Gastrocnemius medialis (tissue), 4 donors: ENCODE measurements at regions not wholly inside any gene's neighbourhood (a gene's known extent, or its start where the extent isn't known, plus 50 kb on each side); places are given as distances from the start of the nearest gene placed in this dataset.

Source experiments
- POLR2A ChIP-seq, 2 donors: fragments of 450-650 bp; IDR thresholded peaks; one replicate each; pipeline ENCODE4 v1.6.1; 2017; ENCODE audit warnings: antibody characterized with exemption in 2 of 2, mild to moderate bottlenecking in 2 of 2, moderate library complexity in 2 of 2
- TF ChIP-seq, protein P1 (sequence below), 5 experiments: fragments of 450-650 bp in 3 of 5; fragments of 200-600 bp in 2 of 5; sonication (generic) in 2 of 5; IDR thresholded peaks in 4 of 5; conservative IDR thresholded peaks in 1 of 5; 1 replicate in 4 of 5; 2 replicates in 1 of 5; pipeline ENCODE4 v1.5.1; 2016 to 2019; ENCODE audit warnings: antibody characterized with exemption in 5 of 5, mild to moderate bottlenecking in 3 of 5, moderate library complexity in 3 of 5

- TF ChIP-seq, protein P1, sequence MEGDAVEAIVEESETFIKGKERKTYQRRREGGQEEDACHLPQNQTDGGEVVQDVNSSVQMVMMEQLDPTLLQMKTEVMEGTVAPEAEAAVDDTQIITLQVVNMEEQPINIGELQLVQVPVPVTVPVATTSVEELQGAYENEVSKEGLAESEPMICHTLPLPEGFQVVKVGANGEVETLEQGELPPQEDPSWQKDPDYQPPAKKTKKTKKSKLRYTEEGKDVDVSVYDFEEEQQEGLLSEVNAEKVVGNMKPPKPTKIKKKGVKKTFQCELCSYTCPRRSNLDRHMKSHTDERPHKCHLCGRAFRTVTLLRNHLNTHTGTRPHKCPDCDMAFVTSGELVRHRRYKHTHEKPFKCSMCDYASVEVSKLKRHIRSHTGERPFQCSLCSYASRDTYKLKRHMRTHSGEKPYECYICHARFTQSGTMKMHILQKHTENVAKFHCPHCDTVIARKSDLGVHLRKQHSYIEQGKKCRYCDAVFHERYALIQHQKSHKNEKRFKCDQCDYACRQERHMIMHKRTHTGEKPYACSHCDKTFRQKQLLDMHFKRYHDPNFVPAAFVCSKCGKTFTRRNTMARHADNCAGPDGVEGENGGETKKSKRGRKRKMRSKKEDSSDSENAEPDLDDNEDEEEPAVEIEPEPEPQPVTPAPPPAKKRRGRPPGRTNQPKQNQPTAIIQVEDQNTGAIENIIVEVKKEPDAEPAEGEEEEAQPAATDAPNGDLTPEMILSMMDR (IDR thresholded peaks at IDR 0.05 in 4 of 5, conservative IDR thresholded peaks at IDR 0.05 in 1 of 5) = no peak
- TF ChIP-seq POLR2A (IDR thresholded peaks at IDR 0.05) = no peak
Observed at GRCh38 chr2:64234150-64234549, 89.9 kb upstream of the PELI1 start.
